PC-3 (cell line): ENCODE measurements at regions not wholly inside any gene's neighbourhood (a gene's known extent, or its start where the extent isn't known, plus 50 kb on each side); places are given as distances from the start of the nearest gene placed in this dataset.

Source experiments
- ATAC-seq: fragments of 200-7000 bp; cut with Tn5 transposase; 2 replicates; pipeline ENCODE4 v1.9.1; 2020; ENCODE audit warnings: mild to moderate bottlenecking, moderate library complexity
- BruUV-seq: library from RNA; stranded (reverse); fragments of 400-500 nt; replicated peaks from 2 replicates; lab custom pipeline; 2021; lab: Mats Ljungman, UMichigan
- CTCF ChIA-PET: fragments of 300-600 bp; sonication (Branson Sonifier 250); formaldehyde crosslinking; loops from one replicate; lab custom pipeline; 2022; ENCODE audit warnings: antibody characterized with exemption; lab: Charles Lee
- POLR2A ChIA-PET: fragments of 300-600 bp; sonication (Branson Sonifier 250); formaldehyde crosslinking; loops from one replicate; lab custom pipeline; 2022; ENCODE audit warnings: antibody characterized with exemption; ENCODE audit not compliant: unreplicated experiment; lab: Charles Lee
- DNase-seq: peaks from one replicate; pipeline ENCODE4 v3.0.0-alpha.2; 2015
- H2AFZ ChIP-seq: fragments of 300-600 bp; sonication (generic); 2 replicates; pipeline ENCODE4 v1.6.0; 2016; ENCODE audit warnings: antibody characterized with exemption, low read length
- H3F3A ChIP-seq: fragments of 300-600 bp; sonication (generic); one replicate; pipeline ENCODE4 v1.6.0; 2017; ENCODE audit warnings: antibody characterized with exemption, low read length, control low read depth, mild to moderate bottlenecking; ENCODE audit not compliant: unreplicated experiment
- H3K27ac ChIP-seq: fragments of 300-600 bp; sonication (generic); 2 replicates; pipeline ENCODE4 v1.5.1; 2016; ENCODE audit warnings: mild to moderate bottlenecking, low read length
- H3K27me3 ChIP-seq: fragments of 300-600 bp; sonication (generic); 2 replicates; pipeline ENCODE4 v1.6.1; 2016; ENCODE audit warnings: low read length, mixed read lengths
- H3K36me3 ChIP-seq: fragments of 300-600 bp; sonication (generic); 2 replicates; pipeline ENCODE4 v1.6.1; 2016; ENCODE audit warnings: low read depth, mixed run types, low read length, mixed read lengths
- H3K4me1 ChIP-seq: fragments of 300-600 bp; sonication (generic); 2 replicates; pipeline ENCODE4 v1.5.1; 2016; ENCODE audit warnings: low read length; ENCODE audit not compliant: insufficient read depth
- H3K4me2 ChIP-seq: fragments of 300-600 bp; sonication (generic); 2 replicates; pipeline ENCODE4 v1.6.0; 2016; ENCODE audit warnings: low read length
- H3K4me3 ChIP-seq: fragments of 300-600 bp; sonication (generic); 2 replicates; pipeline ENCODE4 v1.5.1; 2016; ENCODE audit warnings: mild to moderate bottlenecking, low read length, mixed read lengths
- H3K79me2 ChIP-seq: fragments of 300-600 bp; sonication (generic); 2 replicates; pipeline ENCODE4 v1.6.1; 2017; ENCODE audit warnings: low read length, mixed read lengths
- H3K9ac ChIP-seq: fragments of 300-600 bp; sonication (generic); 2 replicates; pipeline ENCODE4 v1.6.0; 2016; ENCODE audit warnings: mild to moderate bottlenecking, low read length
- H3K9me2 ChIP-seq: fragments of 300-600 bp; sonication (generic); replicated peaks from 2 replicates; pipeline ENCODE4 v1.6.1; 2016; ENCODE audit warnings: mixed run types, low read length, mixed read lengths
- H3K9me3 ChIP-seq: fragments of 300-600 bp; sonication (generic); 2 replicates; pipeline ENCODE4 v1.6.1; 2016; ENCODE audit warnings: low read length, mixed read lengths
- H4K20me1 ChIP-seq: fragments of 300-600 bp; sonication (generic); 2 replicates; pipeline ENCODE4 v1.6.1; 2016; ENCODE audit warnings: low read length, mixed read lengths
- EZH2 ChIP-seq: fragments of 300-600 bp; sonication (generic); IDR thresholded peaks from one replicate; pipeline ENCODE4 v1.6.1; 2017; ENCODE audit warnings: antibody characterized with exemption, mild to moderate bottlenecking, low read length; ENCODE audit not compliant: unreplicated experiment
- EZH2phosphoT487 ChIP-seq: fragments of 300-600 bp; sonication (generic); IDR thresholded peaks from 2 replicates; pipeline ENCODE4 v1.6.1; 2018; ENCODE audit warnings: mild to moderate bottlenecking, antibody characterized with exemption, low read length, borderline replicate concordance
- intact Hi-C: fragments of 100-400 bp; cut with micrococcal nuclease; formaldehyde crosslinking; loops from 2 replicates; pipeline ENCODE4 v1.9.0; 2023
- TF ChIP-seq, protein P1 (sequence below): fragments of 300-600 bp; sonication (generic); conservative IDR thresholded peaks from 2 replicates; pipeline ENCODE4 v1.5.1; 2017; ENCODE audit warnings: antibody characterized with exemption, low read depth, mild to moderate bottlenecking, low read length

DNA sequence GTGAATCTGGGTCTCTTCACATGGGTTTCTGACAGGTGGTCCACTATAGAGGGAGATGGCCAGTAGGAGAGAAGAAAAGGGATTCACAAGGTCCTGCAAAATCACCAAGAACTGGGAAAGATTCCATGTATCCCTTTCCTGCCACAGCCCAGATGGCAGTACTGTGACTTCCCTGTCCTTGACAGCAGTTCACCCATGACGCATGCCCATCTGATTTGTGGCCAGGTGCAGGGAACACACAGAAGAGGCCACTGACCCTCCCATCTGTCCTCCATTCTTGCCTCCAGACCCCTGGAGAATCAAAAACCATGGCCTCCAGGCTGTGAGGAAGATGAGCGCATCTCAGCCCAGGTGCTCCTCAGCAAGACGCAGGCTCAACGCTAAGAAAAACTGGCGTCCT lies 183.1 kb upstream of the RREB1 start:
- DNase-seq, result no peak
- no peak overlapping the region for H3K4me3 ChIP-seq
- TF ChIP-seq EZH2 (no peak), EZH2phosphoT487 (no peak)
- TF ChIP-seq, protein P1, sequence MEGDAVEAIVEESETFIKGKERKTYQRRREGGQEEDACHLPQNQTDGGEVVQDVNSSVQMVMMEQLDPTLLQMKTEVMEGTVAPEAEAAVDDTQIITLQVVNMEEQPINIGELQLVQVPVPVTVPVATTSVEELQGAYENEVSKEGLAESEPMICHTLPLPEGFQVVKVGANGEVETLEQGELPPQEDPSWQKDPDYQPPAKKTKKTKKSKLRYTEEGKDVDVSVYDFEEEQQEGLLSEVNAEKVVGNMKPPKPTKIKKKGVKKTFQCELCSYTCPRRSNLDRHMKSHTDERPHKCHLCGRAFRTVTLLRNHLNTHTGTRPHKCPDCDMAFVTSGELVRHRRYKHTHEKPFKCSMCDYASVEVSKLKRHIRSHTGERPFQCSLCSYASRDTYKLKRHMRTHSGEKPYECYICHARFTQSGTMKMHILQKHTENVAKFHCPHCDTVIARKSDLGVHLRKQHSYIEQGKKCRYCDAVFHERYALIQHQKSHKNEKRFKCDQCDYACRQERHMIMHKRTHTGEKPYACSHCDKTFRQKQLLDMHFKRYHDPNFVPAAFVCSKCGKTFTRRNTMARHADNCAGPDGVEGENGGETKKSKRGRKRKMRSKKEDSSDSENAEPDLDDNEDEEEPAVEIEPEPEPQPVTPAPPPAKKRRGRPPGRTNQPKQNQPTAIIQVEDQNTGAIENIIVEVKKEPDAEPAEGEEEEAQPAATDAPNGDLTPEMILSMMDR, result no peak
- H3K79me2 ChIP-seq, result no peaks in the 10 kb centered on the region
- H4K20me1 ChIP-seq, result no peaks in the 10 kb centered on the region
- H3K4me2 ChIP-seq, result no peak overlapping the region
- ChIA-PET POLR2A (no interaction called here), CTCF (no interaction called here)
- ATAC-seq, result no peak
- intact Hi-C loops, result no loop called here
- H3K27ac ChIP-seq, result no peak overlapping the region
- H3K4me1 ChIP-seq, result peaks cover 12% of the 10 kb centered on the region
- no peaks in the 10 kb centered on the region for H3F3A ChIP-seq
- no peaks in the 10 kb centered on the region for H3K9me2 ChIP-seq
- no peaks in the 10 kb centered on the region for H3K27me3 ChIP-seq
- no peaks in the 10 kb centered on the region for H3K9me3 ChIP-seq
- no peak overlapping the region for H3K9ac ChIP-seq
- H2AFZ ChIP-seq, result no peak overlapping the region
- no peaks in the 10 kb centered on the region for H3K36me3 ChIP-seq
- no TSS peak for BruUV-seq

DNA sequence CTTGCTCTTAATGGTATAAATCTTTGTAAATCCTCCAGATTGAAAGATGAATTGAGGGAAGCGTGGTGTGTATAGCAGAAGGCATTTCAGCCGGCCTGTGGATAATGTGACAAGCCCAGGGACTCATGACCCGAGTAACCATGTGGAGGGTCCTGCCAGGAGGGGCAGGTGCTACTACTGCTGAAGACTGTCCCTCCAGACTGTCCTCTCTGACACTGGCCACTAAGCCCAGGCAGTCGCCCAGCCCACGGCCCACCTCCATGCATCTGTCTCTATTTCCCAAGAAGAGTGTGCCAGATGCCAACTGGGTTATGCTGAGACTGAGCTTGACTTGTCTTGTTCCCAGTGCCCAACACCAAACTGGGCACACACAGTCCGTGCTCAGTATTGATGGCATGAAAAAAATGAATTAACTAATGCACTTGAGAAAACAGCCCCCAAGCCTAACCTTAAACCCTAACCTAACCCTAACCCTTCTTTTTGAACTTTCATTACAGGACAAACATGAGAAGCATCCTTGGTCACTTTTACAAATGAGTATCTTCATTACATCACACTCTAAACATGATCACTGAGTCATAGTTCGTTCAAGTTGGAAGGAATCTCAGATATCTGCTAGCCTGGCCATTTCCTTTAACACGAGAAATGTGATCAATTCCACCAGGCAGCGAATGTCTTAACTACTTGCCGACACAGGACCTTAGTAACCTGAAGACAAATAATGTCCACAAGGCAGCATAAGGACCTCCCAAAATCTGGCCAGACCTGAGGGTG lies 182.2 kb upstream of the RREB1 start:
- no peak overlapping the region for H3K4me2 ChIP-seq
- TF ChIP-seq, protein P1, result no peak
- TF ChIP-seq EZH2 (no peak), EZH2phosphoT487 (no peak)
- no peaks in the 10 kb centered on the region for H3K27me3 ChIP-seq
- ATAC-seq (no peak), DNase-seq (no peak)
- H3K9ac ChIP-seq, result no peak overlapping the region
- H3F3A ChIP-seq, result no peaks in the 10 kb centered on the region
- H3K79me2 ChIP-seq, result no peaks in the 10 kb centered on the region
- peaks cover 12% of the 10 kb centered on the region for H3K4me1 ChIP-seq
- no peaks in the 10 kb centered on the region for H3K9me2 ChIP-seq
- no peak overlapping the region for H2AFZ ChIP-seq
- ChIA-PET CTCF (no interaction called here), POLR2A (no interaction called here)
- no peaks in the 10 kb centered on the region for H4K20me1 ChIP-seq
- intact Hi-C loops, result no loop called here
- no peaks in the 10 kb centered on the region for H3K9me3 ChIP-seq
- no peak overlapping the region for H3K27ac ChIP-seq
- no TSS peak for BruUV-seq
- H3K36me3 ChIP-seq, result no peaks in the 10 kb centered on the region
- H3K4me3 ChIP-seq, result no peak overlapping the region

DNA sequence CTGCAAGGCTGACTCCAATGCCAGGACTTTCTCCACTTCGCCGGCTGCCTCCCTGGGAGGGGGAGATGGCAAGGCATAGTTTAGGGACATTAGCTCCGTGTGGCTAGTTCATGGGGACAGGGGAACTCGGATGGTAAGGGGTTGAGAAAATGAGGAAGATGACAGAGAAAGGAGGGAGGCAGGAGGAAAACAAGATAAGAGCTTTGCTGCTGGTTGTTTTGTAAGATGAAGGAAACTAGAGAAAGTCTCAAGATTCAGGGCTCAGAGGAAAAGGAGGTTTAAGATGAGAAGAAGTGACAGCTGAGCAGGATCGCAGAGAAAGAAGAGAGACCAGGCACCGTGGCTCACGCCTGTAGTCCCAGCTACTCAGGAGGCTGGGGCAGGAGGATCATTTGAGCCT lies 180.9 kb upstream of the RREB1 start:
- no peaks in the 10 kb centered on the region for H3K79me2 ChIP-seq
- H2AFZ ChIP-seq, result no peak overlapping the region
- H3K9ac ChIP-seq, result no peak overlapping the region
- CTCF ChIA-PET, result no interaction called here
- TF ChIP-seq EZH2 (no peak), EZH2phosphoT487 (no peak)
- TF ChIP-seq, protein P1, result no peak
- H3K36me3 ChIP-seq, result no peaks in the 10 kb centered on the region
- no peaks in the 10 kb centered on the region for H3F3A ChIP-seq
- no peak overlapping the region for H3K27ac ChIP-seq
- POLR2A ChIA-PET, result no interaction called here
- DNase-seq (no peak), ATAC-seq (no peak)
- H3K4me2 ChIP-seq, result no peak overlapping the region
- no peaks in the 10 kb centered on the region for H3K27me3 ChIP-seq
- no peak overlapping the region for H3K4me3 ChIP-seq
- peaks cover 12% of the 10 kb centered on the region for H3K4me1 ChIP-seq
- H4K20me1 ChIP-seq, result no peaks in the 10 kb centered on the region
- BruUV-seq, result no TSS peak
- intact Hi-C loops, result no loop called here
- no peaks in the 10 kb centered on the region for H3K9me2 ChIP-seq
- no peaks in the 10 kb centered on the region for H3K9me3 ChIP-seq
